ENCODE measurements at regions not wholly inside any gene's neighbourhood (a gene's known extent, or its start where the extent isn't known, plus 50 kb on each side); places are given as distances from the start of the nearest gene placed in this dataset.

DNA sequence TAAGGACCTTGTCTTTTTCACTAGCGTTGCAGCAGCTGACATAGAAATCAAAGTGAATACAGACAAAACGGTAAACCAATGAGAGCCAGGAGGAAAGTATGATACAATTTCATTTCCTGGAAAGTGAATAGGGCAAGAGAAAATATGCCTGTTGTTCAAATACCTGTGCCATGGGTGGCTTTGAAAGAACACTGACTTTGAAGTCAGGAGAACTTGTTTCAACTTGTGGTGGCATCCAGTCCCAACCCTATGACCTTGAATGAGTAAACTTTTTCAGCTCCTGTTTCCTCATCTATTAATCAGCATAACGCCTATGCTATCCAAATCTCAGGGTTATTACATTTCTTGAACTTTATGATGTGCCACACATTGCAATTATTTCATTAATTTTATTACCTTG lies 173.7 kb upstream of the HS3ST3A1 start:
- H3K4me3 ChIP-seq (ENCODE audit: control insufficient read depth, low read depth, low read length): no peak overlapping the region
- TF ChIP-seq, protein P1, sequence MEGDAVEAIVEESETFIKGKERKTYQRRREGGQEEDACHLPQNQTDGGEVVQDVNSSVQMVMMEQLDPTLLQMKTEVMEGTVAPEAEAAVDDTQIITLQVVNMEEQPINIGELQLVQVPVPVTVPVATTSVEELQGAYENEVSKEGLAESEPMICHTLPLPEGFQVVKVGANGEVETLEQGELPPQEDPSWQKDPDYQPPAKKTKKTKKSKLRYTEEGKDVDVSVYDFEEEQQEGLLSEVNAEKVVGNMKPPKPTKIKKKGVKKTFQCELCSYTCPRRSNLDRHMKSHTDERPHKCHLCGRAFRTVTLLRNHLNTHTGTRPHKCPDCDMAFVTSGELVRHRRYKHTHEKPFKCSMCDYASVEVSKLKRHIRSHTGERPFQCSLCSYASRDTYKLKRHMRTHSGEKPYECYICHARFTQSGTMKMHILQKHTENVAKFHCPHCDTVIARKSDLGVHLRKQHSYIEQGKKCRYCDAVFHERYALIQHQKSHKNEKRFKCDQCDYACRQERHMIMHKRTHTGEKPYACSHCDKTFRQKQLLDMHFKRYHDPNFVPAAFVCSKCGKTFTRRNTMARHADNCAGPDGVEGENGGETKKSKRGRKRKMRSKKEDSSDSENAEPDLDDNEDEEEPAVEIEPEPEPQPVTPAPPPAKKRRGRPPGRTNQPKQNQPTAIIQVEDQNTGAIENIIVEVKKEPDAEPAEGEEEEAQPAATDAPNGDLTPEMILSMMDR (conservative IDR thresholded peaks at IDR 0.05; ENCODE audit: control insufficient read depth, insufficient read depth, low read depth, low read length): no peak
- no peak for DNase-seq (ENCODE audit: low read depth)

DNA sequence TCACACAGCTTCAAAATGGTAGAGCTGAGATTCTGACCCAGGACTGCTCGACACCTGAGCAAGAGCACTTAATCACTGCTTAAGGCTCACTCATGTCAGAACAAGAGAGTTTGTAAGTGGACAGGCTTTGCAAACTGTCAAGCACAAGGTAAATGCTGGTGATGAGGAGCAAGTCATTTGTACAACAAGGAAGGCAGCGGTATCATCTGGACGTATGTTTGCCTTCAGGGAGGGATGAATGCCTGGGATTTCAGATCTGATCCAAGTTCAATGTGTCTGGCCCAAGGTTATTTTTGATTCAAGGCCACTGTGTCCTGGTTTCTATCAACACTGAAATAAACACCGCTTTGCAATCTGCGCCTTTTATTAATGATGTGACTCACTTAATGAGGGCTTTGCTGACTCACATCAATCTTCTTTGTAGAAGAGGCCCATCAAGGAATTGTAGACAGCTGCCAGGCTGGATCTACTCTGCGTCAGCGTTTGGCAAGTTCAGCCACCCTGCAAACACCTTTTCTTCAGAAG lies 174.4 kb upstream of the HS3ST3A1 start:
- TF ChIP-seq, protein P1 (conservative IDR thresholded peaks at IDR 0.05; ENCODE audit: control insufficient read depth, insufficient read depth, low read depth, low read length): no peak
- H3K4me3 ChIP-seq (ENCODE audit: control insufficient read depth, low read depth, low read length): no peak overlapping the region
- peak; percentile 81 for DNase-seq (ENCODE audit: low read depth)

DNA sequence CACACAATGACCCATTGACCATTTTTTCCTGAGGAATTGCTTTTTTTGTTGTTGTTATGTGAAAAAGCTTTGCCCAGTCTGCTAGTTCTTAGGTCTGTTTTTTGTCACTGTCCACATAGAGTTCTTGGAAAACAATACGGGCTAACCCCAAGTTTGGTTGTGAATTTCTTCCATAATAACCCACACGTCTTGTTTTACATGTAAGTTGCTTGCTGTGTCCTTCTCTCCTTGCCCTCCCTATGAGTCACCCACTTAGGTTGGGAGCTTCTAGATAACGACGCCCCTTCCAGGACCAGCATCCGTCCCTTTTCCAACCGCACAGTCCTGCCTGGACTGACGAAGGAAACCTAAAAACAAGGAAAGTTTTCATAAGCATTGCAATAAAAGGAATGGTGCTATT lies 175.3 kb upstream of the HS3ST3A1 start:
- DNase-seq (ENCODE audit: low read depth): peak; percentile 56

DNA sequence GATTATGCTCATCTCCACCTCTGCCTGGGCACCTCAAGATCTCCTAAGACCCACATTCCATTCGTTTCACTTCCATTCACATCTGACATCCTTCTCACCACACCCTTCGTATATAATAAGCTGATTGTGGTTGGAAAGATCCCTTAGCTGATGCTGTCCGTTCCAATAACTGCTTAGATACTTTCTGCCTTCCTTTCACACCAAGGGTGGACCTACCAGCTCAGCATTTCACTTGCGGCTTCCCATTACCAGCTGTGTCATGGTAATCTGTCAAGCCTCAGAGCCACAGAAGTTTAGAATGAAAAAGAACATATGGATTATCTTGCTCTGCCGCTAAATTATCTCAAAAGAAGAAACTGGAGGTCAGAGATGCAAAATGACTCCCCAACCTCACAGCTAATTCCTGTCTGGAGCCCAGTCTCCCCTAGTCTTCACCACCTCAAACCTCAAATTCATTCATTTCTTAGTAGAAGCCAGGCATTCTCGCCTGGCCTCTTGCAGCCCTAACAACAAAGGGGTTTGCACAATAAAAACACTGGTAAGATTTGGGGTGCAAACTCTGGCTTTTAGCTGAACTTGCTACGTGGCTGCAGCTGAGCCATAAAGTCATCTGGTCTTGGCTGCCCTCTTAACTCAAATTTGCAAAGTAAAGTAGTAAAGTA lies 182.8 kb upstream of the HS3ST3A1 start:
- no peak for DNase-seq (ENCODE audit: low read depth)
- TF ChIP-seq, protein P1 (conservative IDR thresholded peaks at IDR 0.05; ENCODE audit: control insufficient read depth, insufficient read depth, low read depth, low read length): no peak
- no peak overlapping the region for H3K4me3 ChIP-seq (ENCODE audit: control insufficient read depth, low read depth, low read length)

More for the DNA sequence above, 175.3 kb upstream of the HS3ST3A1 start:
- no peak overlapping the region for H3K4me3 ChIP-seq (ENCODE audit: control insufficient read depth, low read depth, low read length)
- TF ChIP-seq, protein P1 (conservative IDR thresholded peaks at IDR 0.05; ENCODE audit: control insufficient read depth, insufficient read depth, low read depth, low read length): no peak

DNA sequence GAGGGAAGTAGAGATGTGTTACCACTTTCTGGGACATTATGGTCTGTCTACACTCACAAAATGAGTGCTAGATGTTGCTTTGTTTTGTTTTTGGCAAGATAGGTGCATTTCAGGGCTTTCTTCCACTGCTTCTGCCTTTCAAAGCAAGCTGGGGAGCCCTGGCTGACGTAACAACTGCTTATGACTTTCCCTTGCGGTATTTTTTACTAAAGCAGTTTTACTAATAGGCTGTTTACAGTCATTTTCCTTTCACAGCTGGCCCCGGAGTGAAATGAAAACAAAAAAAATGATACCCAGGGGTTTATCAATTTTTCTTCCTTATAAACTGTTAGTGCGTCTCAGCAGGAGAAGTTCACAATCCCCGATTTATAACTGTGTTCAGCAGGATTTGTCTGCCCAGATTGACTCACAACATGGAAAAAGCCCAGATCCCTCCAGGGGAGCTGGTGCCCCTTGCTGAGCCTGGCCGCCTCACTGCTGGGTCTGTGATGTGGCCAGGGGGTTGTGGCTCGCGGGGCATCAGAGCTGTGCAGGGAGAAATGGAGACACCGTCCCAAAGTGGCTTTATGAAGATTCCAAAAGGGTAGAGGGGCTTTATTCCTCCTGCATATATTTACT lies 184.4 kb upstream of the HS3ST3A1 start:
- H3K4me3 ChIP-seq (ENCODE audit: control insufficient read depth, low read depth, low read length): no peak overlapping the region
- peak; percentile 77 for DNase-seq (ENCODE audit: low read depth)
- TF ChIP-seq, protein P1 (conservative IDR thresholded peaks at IDR 0.05; ENCODE audit: control insufficient read depth, insufficient read depth, low read depth, low read length): no peak

DNA sequence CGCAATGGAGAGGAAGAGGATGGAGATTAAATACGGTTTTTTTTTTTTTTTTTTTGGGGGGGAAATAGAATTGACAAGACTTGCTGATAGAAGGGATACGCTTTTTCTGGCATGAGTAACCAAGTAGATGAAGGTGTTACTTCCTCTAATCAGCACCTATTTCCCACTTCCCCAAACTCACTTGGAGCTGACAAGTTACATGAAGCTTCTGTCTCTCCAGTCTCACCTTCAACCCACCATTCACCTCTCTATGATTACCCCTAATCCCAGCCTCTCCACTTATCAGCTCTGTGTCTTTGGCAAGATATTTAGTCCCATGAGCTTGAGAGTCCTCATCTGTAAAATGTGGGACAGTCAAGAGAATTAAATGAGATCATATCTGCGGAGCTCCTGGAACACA lies 185.9 kb upstream of the HS3ST3A1 start:
- TF ChIP-seq, protein P1 (conservative IDR thresholded peaks at IDR 0.05; ENCODE audit: control insufficient read depth, insufficient read depth, low read depth, low read length): no peak
- H3K4me3 ChIP-seq (ENCODE audit: control insufficient read depth, low read depth, low read length): no peak overlapping the region
- DNase-seq (ENCODE audit: low read depth): no peak

Data from fibroblast of mammary gland (primary cell).